ENCODE measurements at regions not wholly inside any gene's neighbourhood (a gene's known extent, or its start where the extent isn't known, plus 50 kb on each side); places are given as distances from the start of the nearest gene placed in this dataset.

DNA sequence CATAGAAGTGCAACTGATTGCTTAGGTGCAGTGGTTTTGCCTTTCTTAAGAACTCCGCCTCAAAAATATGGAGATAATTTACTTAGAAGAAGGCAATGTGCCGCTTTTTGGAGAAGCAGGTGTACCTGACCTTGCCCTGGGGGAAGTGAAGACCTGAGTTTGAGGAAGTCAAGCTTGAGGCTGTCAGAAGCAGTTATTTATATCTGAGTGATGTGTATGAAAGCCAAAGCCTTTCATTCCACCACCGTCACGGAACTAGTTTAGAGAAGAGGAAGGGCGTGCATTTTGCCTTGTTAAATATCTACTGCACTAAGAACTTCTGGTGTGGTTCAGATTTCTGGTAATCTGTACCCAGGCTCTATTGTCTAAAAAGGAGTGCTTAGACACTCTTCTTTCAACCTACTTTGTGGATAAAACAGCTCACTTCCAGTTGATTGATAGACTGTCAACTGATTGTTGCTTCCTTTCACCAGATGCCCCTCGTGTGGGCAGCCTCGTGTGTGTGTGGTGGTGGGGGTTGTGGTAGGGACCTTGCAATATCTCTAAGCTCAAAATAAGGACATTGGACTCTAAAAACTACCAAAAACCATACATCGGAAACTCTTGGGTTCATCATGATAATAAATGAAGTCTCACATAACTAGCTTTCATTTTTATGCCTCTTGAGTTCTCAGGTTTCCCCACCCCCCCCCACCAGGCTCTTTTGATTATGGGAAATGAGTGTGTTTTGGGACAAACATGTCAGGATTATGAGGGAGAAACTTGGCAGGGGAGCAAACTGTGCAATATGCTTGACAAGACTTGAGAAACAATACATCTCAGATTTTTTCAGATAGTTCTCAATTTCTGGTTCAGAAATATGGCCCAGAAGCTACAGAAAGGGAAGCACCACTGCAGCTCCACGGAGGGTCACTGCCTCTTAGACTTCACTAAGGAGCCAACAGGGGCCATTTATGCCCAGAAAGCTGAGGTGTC is 78.6 kb downstream of the ARF6 start:
- H3K27ac ChIP-seq: peak overlapping the region in 1 of 2 donors; percentile 87
- ATAC-seq (ENCODE audit: insufficient number of reproducible peaks, low FRiP score, low read depth): no peak
- H3K4me3 ChIP-seq: peak overlapping the region; percentile 36

GRCh38 chr14:49972131-49972671 is 79.3 kb downstream of the ARF6 start:
- Histone ChIP-seq H3K9me3 (no peaks in the 10 kb centered on the region), H3K27me3 (replicated peaks; ENCODE audit: insufficient read depth) (no peaks in the 10 kb centered on the region), H3K27ac (peak overlapping the region in 1 of 2 donors; percentile 87), H3K4me1 (ENCODE audit: control insufficient read depth in 1 of 2, low read depth in 2 of 2) (peaks cover 45 to 67% of the 10 kb centered on the region in 2 donors), H3K36me3 (no peaks in the 10 kb centered on the region), H3K4me3 (peak overlapping the region; percentile 49)
- TF ChIP-seq, protein P1, sequence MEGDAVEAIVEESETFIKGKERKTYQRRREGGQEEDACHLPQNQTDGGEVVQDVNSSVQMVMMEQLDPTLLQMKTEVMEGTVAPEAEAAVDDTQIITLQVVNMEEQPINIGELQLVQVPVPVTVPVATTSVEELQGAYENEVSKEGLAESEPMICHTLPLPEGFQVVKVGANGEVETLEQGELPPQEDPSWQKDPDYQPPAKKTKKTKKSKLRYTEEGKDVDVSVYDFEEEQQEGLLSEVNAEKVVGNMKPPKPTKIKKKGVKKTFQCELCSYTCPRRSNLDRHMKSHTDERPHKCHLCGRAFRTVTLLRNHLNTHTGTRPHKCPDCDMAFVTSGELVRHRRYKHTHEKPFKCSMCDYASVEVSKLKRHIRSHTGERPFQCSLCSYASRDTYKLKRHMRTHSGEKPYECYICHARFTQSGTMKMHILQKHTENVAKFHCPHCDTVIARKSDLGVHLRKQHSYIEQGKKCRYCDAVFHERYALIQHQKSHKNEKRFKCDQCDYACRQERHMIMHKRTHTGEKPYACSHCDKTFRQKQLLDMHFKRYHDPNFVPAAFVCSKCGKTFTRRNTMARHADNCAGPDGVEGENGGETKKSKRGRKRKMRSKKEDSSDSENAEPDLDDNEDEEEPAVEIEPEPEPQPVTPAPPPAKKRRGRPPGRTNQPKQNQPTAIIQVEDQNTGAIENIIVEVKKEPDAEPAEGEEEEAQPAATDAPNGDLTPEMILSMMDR (IDR thresholded peaks at IDR 0.05): no peak
- DNase-seq (ENCODE audit: low spot score) (no peak), ATAC-seq (ENCODE audit: insufficient number of reproducible peaks, low FRiP score, low read depth) (no peak)

More for the DNA sequence above, 78.6 kb downstream of the ARF6 start:
- no peaks in the 10 kb centered on the region for H3K9me3 ChIP-seq
- H3K36me3 ChIP-seq: no peaks in the 10 kb centered on the region
- no peaks in the 10 kb centered on the region for H3K27me3 ChIP-seq (replicated peaks; ENCODE audit: insufficient read depth)
- no peak for DNase-seq (ENCODE audit: low spot score)
- TF ChIP-seq, protein P1 (IDR thresholded peaks at IDR 0.05): no peak
- H3K4me1 ChIP-seq (ENCODE audit: control insufficient read depth in 1 of 2, low read depth in 2 of 2): peaks cover 44 to 63% of the 10 kb centered on the region in 2 donors

DNA sequence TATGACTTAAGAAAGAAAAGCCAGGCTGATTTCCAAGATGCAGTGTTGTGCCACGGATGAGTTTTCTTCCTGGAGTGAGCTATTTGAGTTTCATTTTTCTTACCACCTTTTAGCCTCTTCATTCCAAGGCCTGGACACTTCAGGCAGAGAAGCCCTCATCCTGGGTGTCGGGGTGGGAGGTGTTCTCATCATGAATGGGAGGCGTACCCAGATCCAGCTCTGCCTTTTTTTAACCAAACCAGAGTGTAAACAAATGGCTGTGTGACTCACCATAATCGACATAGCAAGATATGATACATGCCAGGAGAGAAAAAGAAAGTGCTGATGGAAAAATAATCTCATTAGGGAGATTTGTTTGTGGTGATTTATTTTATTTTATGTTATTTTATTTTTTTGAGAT is 79.9 kb downstream of the ARF6 start:
- Histone ChIP-seq H3K9me3 (no peaks in the 10 kb centered on the region), H3K27ac (peak overlapping the region; percentile 13 to 87), H3K4me1 (ENCODE audit: control insufficient read depth in 1 of 2, low read depth in 2 of 2) (peaks cover 45 to 67% of the 10 kb centered on the region in 2 donors), H3K27me3 (replicated peaks; ENCODE audit: insufficient read depth) (no peaks in the 10 kb centered on the region), H3K4me3 (peak overlapping the region; percentile 49), H3K36me3 (no peaks in the 10 kb centered on the region)
- DNase-seq (ENCODE audit: low spot score): no peak
- ATAC-seq (ENCODE audit: insufficient number of reproducible peaks, low FRiP score, low read depth): peak; percentile 50
- TF ChIP-seq, protein P1 (IDR thresholded peaks at IDR 0.05): no peak

DNA sequence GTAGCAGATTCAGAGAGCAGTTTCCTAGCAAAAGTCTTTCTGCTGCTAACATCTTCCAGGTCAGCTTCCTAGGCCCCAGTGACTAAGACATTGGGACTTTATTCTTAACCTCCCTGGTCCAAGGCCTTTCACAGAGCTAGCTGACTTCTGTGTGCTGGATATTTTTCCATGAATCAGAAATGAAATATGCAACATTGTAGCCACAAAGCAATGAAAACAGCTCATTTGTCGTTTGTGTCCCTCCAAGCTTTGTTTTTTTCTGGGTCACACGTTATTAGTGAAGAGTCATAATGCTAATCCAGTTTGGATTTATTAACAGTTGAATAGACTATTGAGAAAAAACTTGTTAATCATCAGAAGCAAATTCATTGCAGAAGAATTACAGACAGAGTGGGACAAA is 82.4 kb downstream of the ARF6 start:
- H3K4me3 ChIP-seq: no peak overlapping the region
- TF ChIP-seq, protein P1 (IDR thresholded peaks at IDR 0.05): no peak
- H3K27me3 ChIP-seq (replicated peaks; ENCODE audit: insufficient read depth): no peaks in the 10 kb centered on the region
- ATAC-seq (ENCODE audit: insufficient number of reproducible peaks, low FRiP score, low read depth) (peak; percentile 47), DNase-seq (ENCODE audit: low spot score) (no peak)
- H3K4me1 ChIP-seq (ENCODE audit: control insufficient read depth in 1 of 2, low read depth in 2 of 2): peaks cover 41 to 65% of the 10 kb centered on the region in 2 donors
- no peaks in the 10 kb centered on the region for H3K36me3 ChIP-seq
- peak overlapping the region; percentile 82 to 87 for H3K27ac ChIP-seq
- no peaks in the 10 kb centered on the region for H3K9me3 ChIP-seq

- TF ChIP-seq, protein P1 (IDR thresholded peaks at IDR 0.05): no peak
- DNase-seq (ENCODE audit: low spot score) (no peak), ATAC-seq (ENCODE audit: insufficient number of reproducible peaks, low FRiP score, low read depth) (no peak)
- Histone ChIP-seq H3K36me3 (no peaks in the 10 kb centered on the region), H3K27me3 (replicated peaks; ENCODE audit: insufficient read depth) (no peaks in the 10 kb centered on the region), H3K4me1 (ENCODE audit: control insufficient read depth in 1 of 2, low read depth in 2 of 2) (peaks cover 36 to 60% of the 10 kb centered on the region in 2 donors), H3K4me3 (no peak overlapping the region), H3K9me3 (no peaks in the 10 kb centered on the region), H3K27ac (peak overlapping the region; percentile 82 to 87)
These were observed 82.9 kb downstream of the ARF6 start for GRCh38 chr14:49975799-49976198.
